Smooth muscle cell (in vitro differentiated cells): ENCODE measurements at regions not wholly inside any gene's neighbourhood (a gene's known extent, or its start where the extent isn't known, plus 50 kb on each side); places are given as distances from the start of the nearest gene placed in this dataset.
A peak's percentile ranks its signal among the peaks of the same experiment; 100 is the strongest.

Source experiments
- DNase-seq: peaks from one replicate; lab custom pipeline; 2025; ENCODE audit not compliant: unreplicated experiment; lab: John Stamatoyannopoulos, UW
- H2AFZ ChIP-seq: fragments of 200-600 bp; sonication (generic); 2 replicates; pipeline ENCODE4 v1.6.0; 2016; ENCODE audit warnings: antibody characterized with exemption, low read depth, mild to moderate bottlenecking
- H3F3A ChIP-seq: fragments of 200-600 bp; sonication (generic); 2 replicates; pipeline ENCODE4 v1.6.0; 2017; ENCODE audit warnings: antibody characterized with exemption, low read depth
- H3K27ac ChIP-seq: fragments of 200-600 bp; sonication (generic); 2 replicates; pipeline ENCODE4 v1.5.1; 2016; ENCODE audit warnings: low read depth, mild to moderate bottlenecking
- H3K27me3 ChIP-seq: fragments of 200-600 bp; sonication (generic); 2 replicates; pipeline ENCODE4 v1.6.1; 2016; ENCODE audit warnings: low read depth, mild to moderate bottlenecking
- H3K36me3 ChIP-seq: fragments of 200-600 bp; sonication (generic); 2 replicates; pipeline ENCODE4 v1.5.1; 2016; ENCODE audit warnings: low read depth
- H3K4me1 ChIP-seq: fragments of 200-600 bp; sonication (generic); 2 replicates; pipeline ENCODE4 v1.5.1; 2016; ENCODE audit warnings: low read depth
- H3K4me2 ChIP-seq: fragments of 200-600 bp; sonication (generic); 2 replicates; pipeline ENCODE4 v1.6.0; 2016; ENCODE audit warnings: mild to moderate bottlenecking
- H3K4me3 ChIP-seq: fragments of 200-600 bp; sonication (generic); 2 replicates; pipeline ENCODE4 v1.5.1; 2016; ENCODE audit warnings: mild to moderate bottlenecking
- H3K79me2 ChIP-seq: fragments of 200-600 bp; sonication (generic); 2 replicates; pipeline ENCODE4 v1.6.0; 2016; ENCODE audit warnings: low read depth, mild to moderate bottlenecking
- H3K9ac ChIP-seq: fragments of 200-600 bp; sonication (generic); 2 replicates; pipeline ENCODE4 v1.6.0; 2016; ENCODE audit warnings: low read depth
- H3K9me3 ChIP-seq: fragments of 200-600 bp; sonication (generic); replicated peaks from 2 replicates; pipeline ENCODE4 v1.5.1; 2016; ENCODE audit warnings: low read depth
- H4K20me1 ChIP-seq: fragments of 200-600 bp; sonication (generic); 2 replicates; pipeline ENCODE4 v1.6.0; 2016; ENCODE audit warnings: low read depth
- WGBS: methylation state at CpG from one replicate; pipeline ENCODE4 v1.1.7; 2016; ENCODE audit warnings: low lambda C conversion rate; 5-methylcytosine and 5-hydroxymethylcytosine counted together
- TF ChIP-seq, protein P1 (sequence below): fragments of 200-600 bp; sonication (generic); IDR thresholded peaks from 2 replicates; pipeline ENCODE4 v1.5.1; 2017; ENCODE audit warnings: borderline replicate concordance, mild to moderate bottlenecking, antibody characterized with exemption; ENCODE audit not compliant: insufficient read depth, poor library complexity, severe bottlenecking

DNA sequence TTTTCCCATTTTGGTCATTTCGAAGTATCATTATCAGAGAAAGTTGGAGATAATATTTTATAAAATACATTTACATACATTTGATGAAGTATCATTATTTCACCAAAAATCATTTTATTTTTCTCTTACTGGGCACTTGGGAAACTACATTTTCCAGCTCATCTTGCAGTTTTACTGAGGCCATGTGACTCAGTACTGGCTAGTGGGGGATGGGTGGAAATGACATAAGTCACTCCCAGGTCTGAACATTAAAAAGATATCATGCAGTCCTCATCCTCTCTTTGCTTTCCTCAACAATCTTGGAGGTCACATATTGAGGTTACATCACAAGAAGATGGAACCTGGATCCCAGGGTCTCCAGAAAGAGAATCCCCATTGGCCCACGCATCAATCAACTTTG, 84.1 kb downstream of the CD24 start:
- Histone ChIP-seq H3K4me1 (peaks cover 29% of the 10 kb centered on the region), H3K9me3 (no peaks in the 10 kb centered on the region), H2AFZ (no peak overlapping the region), H3K4me2 (no peak overlapping the region), H3K9ac (no peak overlapping the region), H3F3A (no peaks in the 10 kb centered on the region), H4K20me1 (no peaks in the 10 kb centered on the region), H3K4me3 (no peak overlapping the region), H3K27ac (no peak overlapping the region), H3K36me3 (no peaks in the 10 kb centered on the region), H3K79me2 (no peaks in the 10 kb centered on the region), H3K27me3 (no peaks in the 10 kb centered on the region)
- TF ChIP-seq, protein P1, sequence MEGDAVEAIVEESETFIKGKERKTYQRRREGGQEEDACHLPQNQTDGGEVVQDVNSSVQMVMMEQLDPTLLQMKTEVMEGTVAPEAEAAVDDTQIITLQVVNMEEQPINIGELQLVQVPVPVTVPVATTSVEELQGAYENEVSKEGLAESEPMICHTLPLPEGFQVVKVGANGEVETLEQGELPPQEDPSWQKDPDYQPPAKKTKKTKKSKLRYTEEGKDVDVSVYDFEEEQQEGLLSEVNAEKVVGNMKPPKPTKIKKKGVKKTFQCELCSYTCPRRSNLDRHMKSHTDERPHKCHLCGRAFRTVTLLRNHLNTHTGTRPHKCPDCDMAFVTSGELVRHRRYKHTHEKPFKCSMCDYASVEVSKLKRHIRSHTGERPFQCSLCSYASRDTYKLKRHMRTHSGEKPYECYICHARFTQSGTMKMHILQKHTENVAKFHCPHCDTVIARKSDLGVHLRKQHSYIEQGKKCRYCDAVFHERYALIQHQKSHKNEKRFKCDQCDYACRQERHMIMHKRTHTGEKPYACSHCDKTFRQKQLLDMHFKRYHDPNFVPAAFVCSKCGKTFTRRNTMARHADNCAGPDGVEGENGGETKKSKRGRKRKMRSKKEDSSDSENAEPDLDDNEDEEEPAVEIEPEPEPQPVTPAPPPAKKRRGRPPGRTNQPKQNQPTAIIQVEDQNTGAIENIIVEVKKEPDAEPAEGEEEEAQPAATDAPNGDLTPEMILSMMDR, result no peak
- DNase-seq, result no peak
- WGBS, result 98% methylated on average over 2 of the region's 2 CpGs

- H3K4me1 ChIP-seq, result peaks cover 29% of the 10 kb centered on the region
- no peak overlapping the region for H3K9ac ChIP-seq
- H3K79me2 ChIP-seq, result no peaks in the 10 kb centered on the region
- no peak overlapping the region for H2AFZ ChIP-seq
- H3K4me3 ChIP-seq, result no peak overlapping the region
- no peaks in the 10 kb centered on the region for H3F3A ChIP-seq
- H3K36me3 ChIP-seq, result no peaks in the 10 kb centered on the region
- H3K27ac ChIP-seq, result no peak overlapping the region
- TF ChIP-seq, protein P1, result no peak
- H3K9me3 ChIP-seq, result no peaks in the 10 kb centered on the region
- no peaks in the 10 kb centered on the region for H4K20me1 ChIP-seq
- H3K4me2 ChIP-seq, result no peak overlapping the region
- WGBS, result 100% methylated on average over 1 of the region's 1 CpG
- H3K27me3 ChIP-seq, result no peaks in the 10 kb centered on the region
- no peak for DNase-seq
Measured at GRCh38 chr6:106889692-106890091, 84.8 kb downstream of the CD24 start.

- TF ChIP-seq, protein P1, result no peak
- Histone ChIP-seq H3F3A (no peaks in the 10 kb centered on the region), H3K4me2 (no peak overlapping the region), H3K79me2 (no peaks in the 10 kb centered on the region), H4K20me1 (no peaks in the 10 kb centered on the region), H2AFZ (peak overlapping the region; percentile 20), H3K9me3 (no peaks in the 10 kb centered on the region), H3K9ac (no peak overlapping the region), H3K4me1 (peaks cover 29% of the 10 kb centered on the region), H3K27me3 (no peaks in the 10 kb centered on the region), H3K36me3 (no peaks in the 10 kb centered on the region), H3K4me3 (no peak overlapping the region), H3K27ac (peak overlapping the region; percentile 46)
- 53% methylated on average over 8 of the region's 8 CpGs for WGBS
- no peak for DNase-seq
Measured at GRCh38 chr6:106886922-106887797, 87.4 kb downstream of the CD24 start.
